Islet precursor cell (in vitro differentiated cells): ENCODE measurements at regions not wholly inside any gene's neighbourhood (a gene's known extent, or its start where the extent isn't known, plus 50 kb on each side); places are given as distances from the start of the nearest gene placed in this dataset.

Experiments used
- DNase-seq: peaks from one replicate; pipeline ENCODE4 v3.0.0-alpha.2; 2018

- no peak for DNase-seq
These were observed 170.3 kb upstream of the SLC24A5 start for GRCh38 chr15:47950447-47950846.

GRCh38 chr15:47951781-47952180 lies 169.0 kb upstream of the SLC24A5 start:
- DNase-seq = no peak

GRCh38 chr15:47954196-47954595 lies 166.6 kb upstream of the SLC24A5 start:
- DNase-seq = no peak

GRCh38 chr15:47955021-47955420 lies 165.8 kb upstream of the SLC24A5 start:
- DNase-seq = no peak

GRCh38 chr15:47959617-47960413 lies 161.0 kb upstream of the SLC24A5 start:
- no peak for DNase-seq

GRCh38 chr15:47961401-47962090 lies 159.2 kb upstream of the SLC24A5 start:
- no peak for DNase-seq

GRCh38 chr15:47963265-47963664 lies 157.5 kb upstream of the SLC24A5 start:
- no peak for DNase-seq

- DNase-seq = no peak
These were observed 156.6 kb upstream of the SLC24A5 start for GRCh38 chr15:47964229-47964628.

- DNase-seq = no peak
These were observed 155.5 kb upstream of the SLC24A5 start for GRCh38 chr15:47965297-47965696.

- no peak for DNase-seq
These were observed 152.2 kb upstream of the SLC24A5 start for GRCh38 chr15:47968593-47968992.

- no peak for DNase-seq
These were observed 149.2 kb upstream of the SLC24A5 start for GRCh38 chr15:47971637-47972036.

GRCh38 chr15:47972738-47973137 lies 148.1 kb upstream of the SLC24A5 start:
- no peak for DNase-seq

GRCh38 chr15:47974724-47975123 lies 146.1 kb upstream of the SLC24A5 start:
- DNase-seq = no peak

GRCh38 chr15:47975427-47975826 lies 145.4 kb upstream of the SLC24A5 start:
- DNase-seq = no peak

GRCh38 chr15:47983533-47983932 lies 137.3 kb upstream of the SLC24A5 start:
- no peak for DNase-seq

GRCh38 chr15:47985568-47985967 lies 135.2 kb upstream of the SLC24A5 start:
- no peak for DNase-seq

- DNase-seq = no peak
These were observed 133.3 kb upstream of the SLC24A5 start for GRCh38 chr15:47987461-47987860.

GRCh38 chr15:47987908-47988532 lies 132.8 kb upstream of the SLC24A5 start:
- no peak for DNase-seq

GRCh38 chr15:47988564-47988963 lies 132.2 kb upstream of the SLC24A5 start:
- no peak for DNase-seq

- DNase-seq = no peak
These were observed 130.0 kb upstream of the SLC24A5 start for GRCh38 chr15:47990821-47991220.

GRCh38 chr15:47991357-47991756 lies 129.4 kb upstream of the SLC24A5 start:
- DNase-seq = no peak

GRCh38 chr15:47993051-47993450 lies 127.7 kb upstream of the SLC24A5 start:
- no peak for DNase-seq

- DNase-seq = no peak
These were observed 123.4 kb upstream of the SLC24A5 start for GRCh38 chr15:47997195-47998080.
